ENCODE measurements at regions not wholly inside any gene's neighbourhood (a gene's known extent, or its start where the extent isn't known, plus 50 kb on each side); places are given as distances from the start of the nearest gene placed in this dataset.

- no peak overlapping the region for H3K4me3 ChIP-seq (ENCODE audit: low read length)
- H3K9me3 ChIP-seq (ENCODE audit: insufficient read depth, low read length), result no peaks in the 10 kb centered on the region
- peaks cover 5% of the 10 kb centered on the region; the same call in 1 of the 2 replicates for H3K4me1 ChIP-seq (ENCODE audit: low read length)
- H3K4me2 ChIP-seq (ENCODE audit: low read length), result no peak overlapping the region
- no peak overlapping the region for H3K9ac ChIP-seq (ENCODE audit: low read length)
- H4K20me1 ChIP-seq (ENCODE audit: insufficient read depth, low read length), result no peaks in the 10 kb centered on the region
- H3K27ac ChIP-seq (ENCODE audit: low read length), result no peak overlapping the region
- H3K36me3 ChIP-seq (replicated peaks; ENCODE audit: low read depth, low read length), result no peaks in the 10 kb centered on the region
- H3K79me2 ChIP-seq (ENCODE audit: low read length), result no peaks in the 10 kb centered on the region
- TF ChIP-seq CTCF (IDR thresholded peaks at IDR 0.05; ENCODE audit: low read depth, low read length) (no peak), EZH2phosphoT487 (IDR thresholded peaks at IDR 0.05; ENCODE audit: low read depth) (no peak)
- peaks cover 16% of the 10 kb centered on the region; the same call in 1 of the 2 replicates for H3K27me3 ChIP-seq (ENCODE audit: low read depth, low read length)
- no peak overlapping the region for H2AFZ ChIP-seq (ENCODE audit: low read depth, low read length)
Measured at GRCh38 chr1:226474443-226475141, 66.7 kb upstream of the PARP1 start.

GRCh38 chr1:226475142-226475511 is 67.2 kb upstream of the PARP1 start:
- Histone ChIP-seq H3K4me2 (ENCODE audit: low read length) (no peak overlapping the region), H2AFZ (ENCODE audit: low read depth, low read length) (no peak overlapping the region)

GRCh38 chr1:226476066-226476465 is 68.2 kb upstream of the PARP1 start:
- H3K4me2 ChIP-seq (ENCODE audit: low read length), result no peak overlapping the region

More at GRCh38 chr1:226475142-226475511, 67.2 kb upstream of the PARP1 start:
- Histone ChIP-seq H3K4me3 (ENCODE audit: low read length) (no peak overlapping the region), H3K79me2 (ENCODE audit: low read length) (no peaks in the 10 kb centered on the region), H3K4me1 (ENCODE audit: low read length) (peaks cover 5% of the 10 kb centered on the region; the same call in 1 of the 2 replicates), H3K27ac (ENCODE audit: low read length) (no peak overlapping the region), H3K36me3 (replicated peaks; ENCODE audit: low read depth, low read length) (no peaks in the 10 kb centered on the region), H3K9me3 (ENCODE audit: insufficient read depth, low read length) (no peaks in the 10 kb centered on the region), H3K9ac (ENCODE audit: low read length) (no peak overlapping the region), H4K20me1 (ENCODE audit: insufficient read depth, low read length) (no peaks in the 10 kb centered on the region), H3K27me3 (ENCODE audit: low read depth, low read length) (peaks cover 21% of the 10 kb centered on the region; the same call in 1 of the 2 replicates)
- no peak for TF ChIP-seq EZH2phosphoT487 (IDR thresholded peaks at IDR 0.05; ENCODE audit: low read depth)
- TF ChIP-seq CTCF (IDR thresholded peaks at IDR 0.05; ENCODE audit: low read depth, low read length), result no peak

More at GRCh38 chr1:226476066-226476465, 68.2 kb upstream of the PARP1 start:
- no peaks in the 10 kb centered on the region for H3K36me3 ChIP-seq (replicated peaks; ENCODE audit: low read depth, low read length)
- no peak for TF ChIP-seq CTCF (IDR thresholded peaks at IDR 0.05; ENCODE audit: low read depth, low read length)
- TF ChIP-seq EZH2phosphoT487 (IDR thresholded peaks at IDR 0.05; ENCODE audit: low read depth), result no peak
- no peaks in the 10 kb centered on the region for H3K9me3 ChIP-seq (ENCODE audit: insufficient read depth, low read length)
- no peak overlapping the region for H3K9ac ChIP-seq (ENCODE audit: low read length)
- H3K4me3 ChIP-seq (ENCODE audit: low read length), result no peak overlapping the region
- H2AFZ ChIP-seq (ENCODE audit: low read depth, low read length), result no peak overlapping the region
- no peak overlapping the region for H3K27ac ChIP-seq (ENCODE audit: low read length)
- H3K4me1 ChIP-seq (ENCODE audit: low read length), result peaks cover 5% of the 10 kb centered on the region; the same call in 1 of the 2 replicates
- no peaks in the 10 kb centered on the region for H3K79me2 ChIP-seq (ENCODE audit: low read length)
- H3K27me3 ChIP-seq (ENCODE audit: low read depth, low read length), result peaks cover 24% of the 10 kb centered on the region
- H4K20me1 ChIP-seq (ENCODE audit: insufficient read depth, low read length), result no peaks in the 10 kb centered on the region

Data from OCI-LY3 (cell line).